ENCODE measurements at regions not wholly inside any gene's neighbourhood (a gene's known extent, or its start where the extent isn't known, plus 50 kb on each side); places are given as distances from the start of the nearest gene placed in this dataset.

DNA sequence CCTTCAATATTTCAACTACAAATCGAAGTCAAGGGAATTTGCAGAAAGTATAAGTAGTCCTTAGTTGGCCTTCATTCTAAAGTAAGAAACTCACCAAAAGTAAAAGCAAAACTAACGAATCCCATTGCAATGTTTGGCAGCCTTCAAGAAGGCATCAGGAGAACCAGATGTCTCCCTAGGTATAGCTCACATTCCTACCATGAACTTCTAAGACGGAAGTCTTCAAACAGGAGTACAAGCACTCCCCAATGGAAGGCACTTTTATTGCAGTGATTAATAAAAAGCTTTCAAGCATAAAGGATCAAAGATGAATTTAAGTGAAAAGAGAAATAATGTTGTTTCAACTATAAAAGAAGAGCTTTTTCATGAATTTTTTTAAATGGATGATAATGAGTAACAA is 236.0 kb upstream of the NR5A2 start:
- Histone ChIP-seq H3K4me1 (ENCODE audit: control insufficient read depth, insufficient read depth, low read length) (peaks cover 2% of the 10 kb centered on the region; the same call in 1 of the 2 replicates), H3K36me3 (ENCODE audit: control insufficient read depth in 2 of 2, insufficient read depth in 1 of 2, low read length in 2 of 2) (no peaks in the 10 kb centered on the region), H3K27ac (ENCODE audit: extremely low read depth, low read depth, low read length) (no peak overlapping the region), H3K4me3 (ENCODE audit: low read depth, low read length) (no peak overlapping the region), H3K9me3 (ENCODE audit: control insufficient read depth, insufficient read depth, low read depth, low read length) (no peaks in the 10 kb centered on the region)
- ChIA-PET CTCF (no interaction called here), POLR2A (no interaction called here)
- no peak for TF ChIP-seq ZNF324 (tag by site-specific recombination; IDR thresholded peaks at IDR 0.05)
- TF ChIP-seq ZNF544 (tag by site-specific recombination; IDR thresholded peaks at IDR 0.05), result no peak
- no peak for TF ChIP-seq ZFP41 (tag by site-specific recombination; IDR thresholded peaks at IDR 0.05; ENCODE audit: borderline replicate concordance)
- TF ChIP-seq, protein P1, sequence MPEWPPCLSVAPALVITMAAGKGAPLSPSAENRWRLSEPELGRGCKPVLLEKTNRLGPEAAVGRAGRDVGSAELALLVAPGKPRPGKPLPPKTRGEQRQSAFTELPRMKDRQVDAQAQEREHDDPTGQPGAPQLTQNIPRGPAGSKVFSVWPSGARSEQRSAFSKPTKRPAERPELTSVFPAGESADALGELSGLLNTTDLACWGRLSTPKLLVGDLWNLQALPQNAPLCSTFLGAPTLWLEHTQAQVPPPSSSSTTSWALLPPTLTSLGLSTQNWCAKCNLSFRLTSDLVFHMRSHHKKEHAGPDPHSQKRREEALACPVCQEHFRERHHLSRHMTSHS (tag by site-specific recombination; IDR thresholded peaks at IDR 0.05), result no peak
- TF ChIP-seq ZNF121 (tag by site-specific recombination; IDR thresholded peaks at IDR 0.05), result no peak
- no peak for TF ChIP-seq ZNF239 (tag by site-specific recombination; IDR thresholded peaks at IDR 0.05)
- TF ChIP-seq ZIC2 (tag by site-specific recombination; IDR thresholded peaks at IDR 0.05), result no peak
- no peak for TF ChIP-seq ZNF777 (tag by site-specific recombination; IDR thresholded peaks at IDR 0.05; ENCODE audit: borderline replicate concordance)
- TF ChIP-seq ZBTB7A (tag by site-specific recombination; IDR thresholded peaks at IDR 0.05; ENCODE audit: low read depth), result no peak
- no peak for TF ChIP-seq ZNF768 (tag by site-specific recombination; IDR thresholded peaks at IDR 0.05)
- TF ChIP-seq, protein P2, sequence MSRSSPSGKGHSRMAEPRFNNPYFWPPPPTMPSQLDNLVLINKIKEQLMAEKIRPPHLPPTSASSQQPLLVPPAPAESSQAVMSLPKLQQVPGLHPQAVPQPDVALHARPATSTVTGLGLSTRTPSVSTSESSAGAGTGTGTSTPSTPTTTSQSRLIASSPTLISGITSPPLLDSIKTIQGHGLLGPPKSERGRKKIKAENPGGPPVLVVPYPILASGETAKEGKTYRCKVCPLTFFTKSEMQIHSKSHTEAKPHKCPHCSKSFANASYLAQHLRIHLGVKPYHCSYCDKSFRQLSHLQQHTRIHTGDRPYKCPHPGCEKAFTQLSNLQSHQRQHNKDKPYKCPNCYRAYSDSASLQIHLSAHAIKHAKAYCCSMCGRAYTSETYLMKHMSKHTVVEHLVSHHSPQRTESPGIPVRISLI (tag by site-specific recombination; IDR thresholded peaks at IDR 0.05), result no peak
- TF ChIP-seq ZNF292 (tag by site-specific recombination; IDR thresholded peaks at IDR 0.05; ENCODE audit: borderline replicate concordance, low read depth), result no peak
- TF ChIP-seq, protein P3, sequence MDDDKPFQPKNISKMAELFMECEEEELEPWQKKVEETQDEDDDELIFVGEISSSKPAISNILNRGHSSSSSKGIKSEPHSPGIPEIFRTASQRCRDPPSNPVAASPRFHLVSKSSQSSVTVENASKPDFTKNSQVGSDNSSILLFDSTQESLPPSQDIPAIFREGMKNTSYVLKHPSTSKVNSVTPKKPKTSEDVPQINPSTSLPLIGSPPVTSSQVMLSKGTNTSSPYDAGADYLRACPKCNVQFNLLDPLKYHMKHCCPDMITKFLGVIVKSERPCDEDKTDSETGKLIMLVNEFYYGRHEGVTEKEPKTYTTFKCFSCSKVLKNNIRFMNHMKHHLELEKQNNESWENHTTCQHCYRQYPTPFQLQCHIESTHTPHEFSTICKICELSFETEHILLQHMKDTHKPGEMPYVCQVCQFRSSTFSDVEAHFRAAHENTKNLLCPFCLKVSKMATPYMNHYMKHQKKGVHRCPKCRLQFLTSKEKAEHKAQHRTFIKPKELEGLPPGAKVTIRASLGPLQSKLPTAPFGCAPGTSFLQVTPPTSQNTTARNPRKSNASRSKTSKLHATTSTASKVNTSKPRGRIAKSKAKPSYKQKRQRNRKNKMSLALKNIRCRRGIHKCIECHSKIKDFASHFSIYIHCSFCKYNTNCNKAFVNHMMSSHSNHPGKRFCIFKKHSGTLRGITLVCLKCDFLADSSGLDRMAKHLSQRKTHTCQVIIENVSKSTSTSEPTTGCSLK (tag by site-specific recombination; IDR thresholded peaks at IDR 0.05), result no peak
- TF ChIP-seq, protein P4, sequence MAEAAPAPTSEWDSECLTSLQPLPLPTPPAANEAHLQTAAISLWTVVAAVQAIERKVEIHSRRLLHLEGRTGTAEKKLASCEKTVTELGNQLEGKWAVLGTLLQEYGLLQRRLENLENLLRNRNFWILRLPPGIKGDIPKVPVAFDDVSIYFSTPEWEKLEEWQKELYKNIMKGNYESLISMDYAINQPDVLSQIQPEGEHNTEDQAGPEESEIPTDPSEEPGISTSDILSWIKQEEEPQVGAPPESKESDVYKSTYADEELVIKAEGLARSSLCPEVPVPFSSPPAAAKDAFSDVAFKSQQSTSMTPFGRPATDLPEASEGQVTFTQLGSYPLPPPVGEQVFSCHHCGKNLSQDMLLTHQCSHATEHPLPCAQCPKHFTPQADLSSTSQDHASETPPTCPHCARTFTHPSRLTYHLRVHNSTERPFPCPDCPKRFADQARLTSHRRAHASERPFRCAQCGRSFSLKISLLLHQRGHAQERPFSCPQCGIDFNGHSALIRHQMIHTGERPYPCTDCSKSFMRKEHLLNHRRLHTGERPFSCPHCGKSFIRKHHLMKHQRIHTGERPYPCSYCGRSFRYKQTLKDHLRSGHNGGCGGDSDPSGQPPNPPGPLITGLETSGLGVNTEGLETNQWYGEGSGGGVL (tag by site-specific recombination; IDR thresholded peaks at IDR 0.05), result no peak
- no peak for TF ChIP-seq ZNF311 (tag by site-specific recombination; IDR thresholded peaks at IDR 0.05; ENCODE audit: borderline replicate concordance)

DNA sequence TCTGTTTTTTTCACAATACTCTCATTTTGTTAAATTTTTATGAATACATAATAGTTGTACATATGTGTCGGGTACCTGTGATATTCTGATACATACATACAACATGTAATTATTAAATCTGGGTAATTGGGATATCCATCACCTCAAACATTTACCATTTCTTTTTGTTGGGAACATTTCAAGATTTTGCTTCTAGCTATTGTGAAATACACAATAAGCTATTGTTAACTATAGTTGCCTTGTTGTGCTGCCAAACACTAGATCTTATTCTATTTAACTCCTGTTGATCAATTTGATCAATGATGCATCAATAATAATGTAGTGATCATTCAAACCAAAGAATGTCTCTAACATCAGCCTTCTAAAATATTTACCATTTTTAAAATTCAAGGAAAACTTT is 234.6 kb upstream of the NR5A2 start:
- Histone ChIP-seq H3K4me1 (ENCODE audit: control insufficient read depth, insufficient read depth, low read length) (peaks cover 2% of the 10 kb centered on the region; the same call in 1 of the 2 replicates), H3K9me3 (ENCODE audit: control insufficient read depth, insufficient read depth, low read depth, low read length) (no peaks in the 10 kb centered on the region), H3K27ac (ENCODE audit: extremely low read depth, low read depth, low read length) (no peak overlapping the region), H3K36me3 (ENCODE audit: control insufficient read depth in 2 of 2, insufficient read depth in 1 of 2, low read length in 2 of 2) (no peaks in the 10 kb centered on the region), H3K4me3 (ENCODE audit: low read depth, low read length) (no peak overlapping the region)
- CTCF ChIA-PET, result no interaction called here
- POLR2A ChIA-PET, result no interaction called here
- TF ChIP-seq YY2 (tag by site-specific recombination; IDR thresholded peaks at IDR 0.05), result no peak
- TF ChIP-seq ZNF426 (tag by site-specific recombination; IDR thresholded peaks at IDR 0.05), result no peak
- TF ChIP-seq, protein P5, sequence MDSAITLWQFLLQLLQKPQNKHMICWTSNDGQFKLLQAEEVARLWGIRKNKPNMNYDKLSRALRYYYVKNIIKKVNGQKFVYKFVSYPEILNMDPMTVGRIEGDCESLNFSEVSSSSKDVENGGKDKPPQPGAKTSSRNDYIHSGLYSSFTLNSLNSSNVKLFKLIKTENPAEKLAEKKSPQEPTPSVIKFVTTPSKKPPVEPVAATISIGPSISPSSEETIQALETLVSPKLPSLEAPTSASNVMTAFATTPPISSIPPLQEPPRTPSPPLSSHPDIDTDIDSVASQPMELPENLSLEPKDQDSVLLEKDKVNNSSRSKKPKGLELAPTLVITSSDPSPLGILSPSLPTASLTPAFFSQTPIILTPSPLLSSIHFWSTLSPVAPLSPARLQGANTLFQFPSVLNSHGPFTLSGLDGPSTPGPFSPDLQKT (IDR thresholded peaks at IDR 0.05; ENCODE audit: borderline replicate concordance, low read depth, low read length), result no peak
- TF ChIP-seq ZNF391 (tag by site-specific recombination; IDR thresholded peaks at IDR 0.05; ENCODE audit: borderline replicate concordance, low read depth), result no peak
- TF ChIP-seq ZNF76 (tag by site-specific recombination; IDR thresholded peaks at IDR 0.05; ENCODE audit: borderline replicate concordance, low read depth), result no peak

All from HEK293 (cell line).